GM21786 (cell line): ENCODE measurements at regions not wholly inside any gene's neighbourhood (a gene's known extent, or its start where the extent isn't known, plus 50 kb on each side); places are given as distances from the start of the nearest gene placed in this dataset.
A peak's percentile ranks its signal among the peaks of the same experiment; 100 is the strongest.

ENCODE experiments used
- ATAC-seq: cut with Tn5 transposase; IDR thresholded peaks from one replicate; pipeline ENCODE4 v1.9.1; 2021; ENCODE audit not compliant: unreplicated experiment

GRCh38 chr10:83352588-83352987 lies 786.7 kb upstream of the GHITM start:
- no peak for ATAC-seq

DNA sequence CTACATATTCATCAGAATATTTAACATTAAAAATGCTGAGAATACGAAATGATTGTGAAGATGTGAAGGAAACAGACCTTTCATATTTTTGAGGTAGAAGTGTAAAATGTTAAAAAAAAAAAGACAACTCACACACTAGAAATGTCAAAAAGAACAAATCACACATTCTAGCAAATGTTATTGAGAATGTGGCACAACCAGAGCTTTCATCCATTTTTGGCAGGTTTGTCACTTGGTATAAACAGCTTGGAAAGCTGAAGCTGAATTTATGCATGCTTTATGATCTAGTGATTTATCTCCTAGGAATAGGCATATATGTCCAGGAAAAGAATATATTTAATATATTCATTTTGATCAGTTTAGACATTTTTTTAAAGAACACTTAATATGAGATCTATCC lies 784.9 kb upstream of the GHITM start:
- no peak for ATAC-seq

- ATAC-seq: no peak
Measured at GRCh38 chr10:83357004-83357403, 782.3 kb upstream of the GHITM start.

GRCh38 chr10:83357627-83358026 lies 781.7 kb upstream of the GHITM start:
- ATAC-seq: no peak

DNA sequence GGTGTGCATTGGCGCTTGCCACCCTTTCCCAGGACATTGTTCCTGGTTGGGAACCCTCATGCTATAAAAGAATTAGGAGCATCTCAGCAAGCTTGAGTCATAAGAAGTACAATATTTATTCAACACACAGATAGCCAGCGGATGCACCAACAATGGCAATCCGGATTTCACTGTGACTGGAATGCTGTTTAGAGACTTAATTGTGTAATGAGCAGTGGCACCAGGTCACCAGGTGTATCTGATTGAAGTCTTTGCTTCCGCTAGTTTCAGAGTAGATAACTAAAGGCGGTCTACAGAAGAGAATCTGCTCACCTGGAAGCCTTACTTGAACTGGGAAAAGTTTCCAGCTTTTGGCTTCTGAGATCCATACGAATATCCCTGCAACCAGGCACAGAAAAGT lies 772.3 kb upstream of the GHITM start:
- no peak for ATAC-seq

DNA sequence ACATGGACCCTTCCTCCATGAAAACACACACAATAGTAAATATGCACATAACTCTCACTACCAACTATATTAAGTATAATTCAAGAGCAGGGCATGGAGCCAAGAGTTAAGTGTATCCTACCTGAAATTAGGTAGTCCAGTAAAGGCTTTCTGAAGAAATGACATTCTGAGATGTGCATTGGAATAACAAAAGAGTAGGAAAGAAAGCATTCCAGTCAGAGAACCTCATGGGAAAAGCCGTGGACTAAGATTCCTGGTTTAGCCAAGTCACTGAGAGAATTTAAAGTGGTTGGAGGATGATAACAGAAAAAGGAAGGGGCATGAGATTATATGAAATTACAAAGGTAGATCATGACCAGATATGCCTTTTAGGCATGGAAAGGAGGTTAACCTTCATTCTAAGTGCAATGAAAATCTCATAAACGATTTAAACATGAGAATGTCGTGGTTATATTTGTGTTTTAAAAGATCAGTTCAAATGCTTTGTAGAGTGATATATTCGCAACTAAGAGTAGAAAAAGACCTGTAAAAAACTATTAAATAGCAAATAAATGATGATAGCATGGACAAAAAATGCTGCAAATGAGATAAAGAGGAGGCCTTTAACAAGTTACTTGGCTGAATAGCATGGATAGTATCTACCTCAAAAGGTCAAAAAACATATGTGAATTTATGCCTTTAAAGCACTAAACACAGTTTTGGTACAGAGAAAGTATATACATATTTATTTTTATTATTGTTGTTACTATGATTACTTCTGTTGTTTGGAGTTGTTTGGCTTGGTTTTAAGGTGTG lies 767.4 kb upstream of the GHITM start:
- no peak for ATAC-seq

DNA sequence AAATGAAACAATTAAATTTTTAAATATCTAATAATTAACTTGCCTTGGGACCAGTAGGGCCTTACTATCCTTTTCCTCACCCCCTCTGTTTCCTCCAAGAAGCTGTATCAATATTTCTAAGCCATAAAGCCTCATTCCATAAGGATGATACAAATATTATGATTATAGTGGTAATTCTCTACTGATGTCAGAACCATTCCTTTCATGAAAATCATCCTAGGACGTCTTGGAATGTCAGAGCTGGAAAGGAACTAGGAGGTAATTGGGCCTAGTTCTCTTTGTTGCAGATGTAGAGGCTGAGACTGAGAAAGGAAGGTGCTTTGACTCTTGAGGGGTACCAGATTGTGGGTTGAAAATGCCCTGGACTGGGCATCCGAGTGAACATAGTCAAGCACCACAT lies 766.7 kb upstream of the GHITM start:
- no peak for ATAC-seq

DNA sequence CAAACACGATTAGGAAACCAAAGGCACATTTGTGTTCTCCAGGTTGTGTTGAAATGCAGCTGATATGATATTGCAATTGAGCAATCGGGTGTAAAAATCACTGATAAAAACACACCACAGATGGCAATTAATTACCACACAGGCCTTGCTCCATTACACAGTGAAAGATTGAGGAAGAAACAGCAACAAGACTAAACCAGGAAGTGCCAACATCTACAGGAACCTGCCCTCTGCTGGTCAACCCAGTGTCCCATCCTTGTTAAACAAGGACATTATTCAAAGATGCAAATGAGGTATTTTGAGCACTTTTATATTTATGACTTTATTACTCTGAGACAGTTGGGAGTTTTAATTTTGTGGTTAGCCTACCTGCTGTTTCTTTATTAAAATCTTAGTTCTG lies 765.6 kb upstream of the GHITM start:
- no peak for ATAC-seq

DNA sequence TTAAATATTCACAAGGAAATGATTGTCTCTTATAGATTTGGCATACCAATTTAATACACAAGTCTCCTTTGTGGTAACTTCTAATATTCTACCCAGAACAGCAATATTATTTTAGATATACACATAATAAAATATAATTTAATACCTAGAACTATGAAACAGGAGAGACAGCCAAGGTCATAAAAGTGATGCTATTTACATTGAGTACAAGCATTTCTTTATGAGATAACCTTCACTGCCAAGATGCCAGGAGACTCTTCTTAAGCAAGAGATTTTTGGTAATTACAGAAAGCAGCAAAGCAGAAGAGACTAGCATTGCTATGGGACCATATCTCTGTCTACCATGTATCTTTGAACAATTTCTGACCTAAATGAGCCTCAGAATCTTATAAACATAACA lies 764.6 kb upstream of the GHITM start:
- no peak for ATAC-seq

DNA sequence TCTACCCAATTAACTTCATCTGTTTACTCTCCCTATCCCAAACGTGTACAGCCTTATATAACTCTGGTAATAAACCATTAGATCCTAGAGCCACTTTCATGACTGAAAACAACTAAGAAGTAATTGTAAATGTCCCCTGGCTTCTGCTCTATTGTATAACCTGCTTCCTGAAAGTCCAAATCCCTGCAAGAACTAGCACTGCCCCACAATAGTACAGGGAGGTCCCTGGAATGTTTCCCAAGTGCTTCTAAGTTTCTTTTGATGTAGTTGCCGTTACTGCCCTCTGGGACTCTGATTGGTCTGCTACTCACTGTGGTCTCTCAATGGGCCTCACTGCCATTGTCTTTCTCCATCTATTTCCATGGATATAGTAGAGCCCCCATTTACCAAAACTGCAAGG lies 764.0 kb upstream of the GHITM start:
- no peak for ATAC-seq

- ATAC-seq: no peak
Measured at GRCh38 chr10:83397806-83398205, 741.5 kb upstream of the GHITM start.

DNA sequence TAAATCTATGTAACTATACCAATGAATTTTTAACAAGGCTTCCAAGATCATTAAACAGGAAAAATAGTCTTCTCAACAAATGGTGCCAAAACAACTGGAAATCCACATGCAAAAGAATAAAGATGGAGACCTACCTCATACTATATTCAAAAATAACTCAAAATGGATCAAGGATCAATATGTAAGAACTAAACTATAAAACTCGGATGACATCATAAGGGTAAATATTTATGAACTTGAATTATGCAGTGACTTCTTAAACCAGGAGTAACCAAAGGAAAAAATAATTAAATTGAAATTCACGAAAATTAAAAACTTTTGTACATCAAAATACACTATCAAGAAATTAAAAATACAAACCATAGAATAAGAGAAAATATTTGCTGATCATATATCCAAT lies 728.7 kb upstream of the GHITM start:
- no peak for ATAC-seq

- ATAC-seq: peak; percentile 48
Measured at GRCh38 chr10:83425306-83425705, 714.0 kb upstream of the GHITM start.

DNA sequence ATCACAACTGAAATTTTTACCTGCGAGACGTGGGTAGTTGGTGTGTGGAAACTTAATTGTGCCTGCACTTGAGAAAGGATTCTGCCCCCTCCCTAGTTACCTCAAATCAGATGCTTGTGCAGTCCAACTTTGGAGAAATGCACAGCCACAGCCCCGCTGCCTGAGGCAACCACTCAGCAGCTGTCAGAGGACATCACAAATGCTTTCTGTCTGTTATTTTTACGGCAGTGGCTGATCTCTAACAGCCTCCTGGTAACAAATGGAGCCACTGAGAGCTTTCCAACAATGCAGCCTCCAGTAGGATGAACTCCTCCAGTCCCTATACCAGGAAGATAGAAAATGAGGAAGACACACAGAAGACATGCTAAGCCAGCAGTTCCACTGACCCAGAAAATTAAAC lies 712.2 kb upstream of the GHITM start:
- ATAC-seq: no peak

GRCh38 chr10:83432261-83433045 lies 706.9 kb upstream of the GHITM start:
- ATAC-seq: no peak

DNA sequence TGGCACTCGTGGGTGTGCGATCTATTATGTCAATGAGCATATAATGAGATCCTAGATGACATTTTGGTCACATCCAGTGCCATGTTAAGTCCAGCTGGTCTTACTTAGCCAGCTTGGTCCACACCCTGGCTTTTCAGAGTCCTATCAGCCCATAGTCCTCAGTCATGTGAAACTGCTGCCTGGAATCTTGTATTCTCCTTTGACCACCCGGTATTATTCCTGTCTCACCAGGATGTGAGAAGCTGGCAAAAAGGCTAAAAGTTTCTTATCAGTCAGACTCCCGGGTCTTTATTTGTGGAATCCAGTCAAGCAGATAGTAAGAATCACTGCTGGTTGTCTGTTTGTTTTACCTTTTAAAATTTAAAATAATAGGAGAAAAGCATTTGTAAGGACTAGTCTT lies 705.6 kb upstream of the GHITM start:
- ATAC-seq: no peak

DNA sequence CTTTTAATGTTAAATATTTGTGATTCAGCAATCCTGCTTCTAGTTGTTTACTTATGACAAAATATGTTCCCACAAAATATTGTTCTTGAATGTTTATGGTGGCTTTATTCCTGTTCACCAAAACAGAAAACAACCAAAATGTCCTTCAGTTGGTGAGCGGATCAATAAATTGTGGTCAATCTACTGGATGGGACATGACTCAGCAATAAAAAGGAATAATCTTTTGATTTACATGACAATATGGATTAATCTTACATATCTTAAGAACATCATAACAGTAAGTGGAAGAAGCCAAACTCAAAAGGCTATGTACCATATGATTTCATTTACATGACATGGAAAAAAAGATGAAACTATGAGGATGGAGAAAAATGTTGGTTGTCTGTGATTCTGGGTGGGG lies 691.3 kb upstream of the GHITM start:
- ATAC-seq: no peak

GRCh38 chr10:83458611-83459010 lies 680.7 kb upstream of the GHITM start:
- ATAC-seq: no peak

- ATAC-seq: no peak
Measured at GRCh38 chr10:83459124-83459523, 680.2 kb upstream of the GHITM start.

DNA sequence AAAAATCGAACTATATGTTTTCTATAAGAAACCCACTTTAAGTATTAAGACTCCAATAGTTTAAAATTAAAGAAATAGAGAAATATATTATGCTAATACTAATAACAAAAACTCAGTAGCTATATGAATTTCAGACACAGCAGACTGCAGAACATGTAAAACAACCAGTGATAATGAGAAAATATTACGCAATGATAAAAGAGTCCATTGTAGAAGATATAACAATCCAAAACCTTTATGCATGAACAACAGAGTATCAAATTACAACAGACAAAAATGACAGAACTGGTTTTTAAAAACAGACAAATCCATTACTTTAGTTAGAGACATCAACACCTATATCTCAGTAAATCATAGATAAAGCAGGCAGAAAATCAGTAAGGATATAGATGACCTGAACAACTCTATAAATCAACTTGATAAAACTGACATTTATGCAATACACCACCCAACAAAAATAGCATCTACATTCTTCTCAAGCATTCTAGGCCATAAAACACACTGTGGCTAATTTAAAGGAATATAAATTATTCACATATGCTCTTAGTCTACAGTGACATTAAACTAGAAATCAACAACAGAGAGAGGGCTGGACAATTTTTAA lies 669.5 kb upstream of the GHITM start:
- ATAC-seq: no peak

DNA sequence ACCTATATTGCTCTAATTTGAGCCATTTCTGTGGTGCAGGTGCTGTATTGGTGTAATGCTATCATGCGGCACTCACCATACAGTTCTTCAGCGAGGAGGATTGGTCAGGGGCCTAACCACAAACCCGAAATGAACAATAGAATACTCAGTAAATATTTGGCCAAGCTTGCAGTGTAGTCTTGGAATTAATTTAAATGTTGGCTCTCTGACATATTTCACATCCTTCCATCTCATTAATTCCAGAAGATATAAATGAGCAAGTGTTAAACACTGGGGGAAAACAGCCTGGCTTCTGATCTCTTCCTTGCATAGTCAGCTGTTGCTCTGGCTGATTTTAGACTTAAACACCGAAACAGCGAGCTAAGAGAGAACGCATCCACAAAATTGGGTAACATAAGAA lies 663.1 kb upstream of the GHITM start:
- no peak for ATAC-seq

DNA sequence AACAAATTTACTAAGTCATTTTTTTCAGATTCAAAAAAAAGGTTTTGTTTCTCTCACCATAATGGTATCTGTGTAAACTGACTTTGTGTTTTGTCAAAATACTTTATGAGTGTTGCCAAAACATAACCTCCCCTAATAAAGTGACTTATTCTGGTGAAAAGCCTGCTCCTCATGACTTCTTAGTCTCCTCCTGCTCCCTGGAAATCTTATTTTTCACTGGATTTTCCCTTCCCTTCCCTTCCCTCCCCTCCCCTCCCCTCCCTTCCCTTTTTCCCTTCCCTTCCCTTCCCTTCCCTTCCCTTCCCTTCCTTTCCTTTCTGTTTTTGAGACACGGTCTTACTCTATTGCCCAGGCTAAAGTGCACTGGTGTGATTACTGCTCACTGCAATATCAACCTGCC lies 650.1 kb upstream of the GHITM start:
- ATAC-seq: no peak
